Endodermal cell (in vitro differentiated cells): ENCODE measurements at regions not wholly inside any gene's neighbourhood (a gene's known extent, or its start where the extent isn't known, plus 50 kb on each side); places are given as distances from the start of the nearest gene placed in this dataset.

Experiments used
- DNase-seq: peaks from one replicate; pipeline ENCODE4 v3.0.0-alpha.2; 2017
- H3K27ac ChIP-seq: 2 replicates; pipeline ENCODE4 v1.5.1; 2013; ENCODE audit warnings: mild to moderate bottlenecking, low read depth, low read length, moderate library complexity
- H3K27me3 ChIP-seq: 2 replicates; pipeline ENCODE4 v1.6.1; 2013; ENCODE audit warnings: mild to moderate bottlenecking, low read length, moderate library complexity; ENCODE audit not compliant: insufficient read depth, control insufficient read depth, poor library complexity, severe bottlenecking
- H3K36me3 ChIP-seq: 2 replicates; pipeline ENCODE4 v1.7.0; 2013; ENCODE audit warnings: mild to moderate bottlenecking, low read length, moderate library complexity; ENCODE audit not compliant: control insufficient read depth, insufficient read depth
- H3K4me1 ChIP-seq: one replicate; pipeline ENCODE4 v1.7.0; 2013; ENCODE audit warnings: low read length; ENCODE audit not compliant: control insufficient read depth, insufficient read depth
- H3K4me3 ChIP-seq: 2 replicates; pipeline ENCODE4 v1.5.1; 2013; ENCODE audit warnings: mild to moderate bottlenecking, low read length, moderate library complexity
- H3K9ac ChIP-seq: 2 replicates; pipeline ENCODE4 v1.6.1; 2013; ENCODE audit warnings: mild to moderate bottlenecking, low read length, moderate library complexity; ENCODE audit not compliant: poor library complexity, severe bottlenecking; ENCODE audit errors: extremely low read depth
- H3K9me3 ChIP-seq: 2 replicates; pipeline ENCODE4 v1.6.1; 2013; ENCODE audit warnings: mild to moderate bottlenecking, low read length, moderate library complexity; ENCODE audit not compliant: control insufficient read depth
- H3K27ac Mint-ChIP-seq: 2 replicates; pipeline ENCODE4 v1.8.0; 2020; ENCODE audit warnings: mixed read lengths
- H3K27me3 Mint-ChIP-seq: 2 replicates; pipeline ENCODE4 v1.8.0; 2021; ENCODE audit warnings: mild to moderate bottlenecking, mixed read lengths; ENCODE audit not compliant: insufficient read depth
- H3K36me3 Mint-ChIP-seq: 2 replicates; pipeline ENCODE4 v1.8.0; 2020; ENCODE audit warnings: low read depth, mixed read lengths
- H3K4me1 Mint-ChIP-seq: 2 replicates; pipeline ENCODE4 v1.8.0; 2020; ENCODE audit warnings: mixed read lengths
- H3K4me3 Mint-ChIP-seq: 2 replicates; pipeline ENCODE4 v1.8.0; 2020; ENCODE audit warnings: mild to moderate bottlenecking, moderate library complexity, mixed read lengths
- H3K9me3 Mint-ChIP-seq: 2 replicates; pipeline ENCODE4 v1.8.0; 2020; ENCODE audit warnings: mild to moderate bottlenecking, mixed read lengths
- WGBS, 2 experiments: methylation state at CpG; one replicate each; pipeline versions ENCODE4 v1.1.5 to v1.1.7; 2013; ENCODE audit warnings: missing lambda C conversion rate in 2 of 2, mixed read lengths in 1 of 2; ENCODE audit not compliant: insufficient coverage in 1 of 2, insufficient read length in 1 of 2; 5-methylcytosine and 5-hydroxymethylcytosine counted together
- TF ChIP-seq, protein P1 (sequence below): fragments of 200-600 bp; sonication (generic); conservative IDR thresholded peaks from 2 replicates; pipeline ENCODE4 v1.5.0; 2021; ENCODE audit warnings: antibody characterized with exemption, mild to moderate bottlenecking

DNA sequence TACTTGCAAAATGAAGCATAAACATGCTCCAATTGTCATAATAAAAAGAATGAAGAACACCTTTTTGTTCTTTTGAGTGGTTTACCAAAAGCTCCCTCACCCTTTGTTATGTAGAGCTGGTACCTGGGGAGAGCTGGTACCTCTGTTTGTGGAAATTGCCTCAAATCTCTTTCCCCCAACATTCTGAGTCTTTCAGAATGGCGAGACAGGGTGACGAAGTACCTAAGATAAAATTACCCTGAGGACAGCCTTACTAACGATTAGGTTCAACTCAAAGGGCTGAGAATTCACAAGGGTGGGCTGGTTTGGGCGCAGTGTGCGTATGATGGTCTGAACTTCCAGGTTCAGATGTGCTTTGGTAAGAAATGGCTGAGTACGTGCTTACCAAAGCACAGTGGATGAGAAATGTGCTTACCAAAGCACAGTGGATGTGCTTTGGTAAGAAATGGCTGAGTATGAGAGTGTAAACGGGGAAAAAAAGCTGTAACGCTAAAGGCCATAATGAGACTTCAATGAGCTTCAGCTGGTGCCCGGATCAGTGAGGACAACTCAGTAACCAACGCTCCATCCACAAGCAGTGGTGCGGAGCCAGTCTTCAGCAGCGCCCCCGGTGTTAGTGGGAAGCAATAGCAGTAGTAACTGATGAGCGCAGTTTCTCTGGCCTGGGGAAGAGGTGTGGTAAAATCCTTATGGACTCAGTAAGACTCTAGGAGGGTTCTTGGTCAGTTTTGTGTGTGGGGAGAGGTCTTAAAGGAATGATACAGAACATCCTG lies 72.3 kb upstream of the LRIG1 start:
- peak; percentile 95 for DNase-seq
- Mint-ChIP-seq H3K4me1 (peaks cover 20% of the 10 kb centered on the region), H3K27ac (peak overlapping the region; percentile 19), H3K9me3 (no peaks in the 10 kb centered on the region), H3K4me3 (peak overlapping the region; percentile 10), H3K36me3 (no peaks in the 10 kb centered on the region), H3K27me3 (peaks cover 33% of the 10 kb centered on the region)
- no peaks in the 10 kb centered on the region for H3K36me3 ChIP-seq
- peaks cover 10% of the 10 kb centered on the region for H3K4me1 ChIP-seq
- no peaks in the 10 kb centered on the region for H3K9me3 ChIP-seq
- TF ChIP-seq, protein P1, sequence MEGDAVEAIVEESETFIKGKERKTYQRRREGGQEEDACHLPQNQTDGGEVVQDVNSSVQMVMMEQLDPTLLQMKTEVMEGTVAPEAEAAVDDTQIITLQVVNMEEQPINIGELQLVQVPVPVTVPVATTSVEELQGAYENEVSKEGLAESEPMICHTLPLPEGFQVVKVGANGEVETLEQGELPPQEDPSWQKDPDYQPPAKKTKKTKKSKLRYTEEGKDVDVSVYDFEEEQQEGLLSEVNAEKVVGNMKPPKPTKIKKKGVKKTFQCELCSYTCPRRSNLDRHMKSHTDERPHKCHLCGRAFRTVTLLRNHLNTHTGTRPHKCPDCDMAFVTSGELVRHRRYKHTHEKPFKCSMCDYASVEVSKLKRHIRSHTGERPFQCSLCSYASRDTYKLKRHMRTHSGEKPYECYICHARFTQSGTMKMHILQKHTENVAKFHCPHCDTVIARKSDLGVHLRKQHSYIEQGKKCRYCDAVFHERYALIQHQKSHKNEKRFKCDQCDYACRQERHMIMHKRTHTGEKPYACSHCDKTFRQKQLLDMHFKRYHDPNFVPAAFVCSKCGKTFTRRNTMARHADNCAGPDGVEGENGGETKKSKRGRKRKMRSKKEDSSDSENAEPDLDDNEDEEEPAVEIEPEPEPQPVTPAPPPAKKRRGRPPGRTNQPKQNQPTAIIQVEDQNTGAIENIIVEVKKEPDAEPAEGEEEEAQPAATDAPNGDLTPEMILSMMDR: peak; percentile 92
- no peak overlapping the region for H3K27ac ChIP-seq
- H3K9ac ChIP-seq: no peak overlapping the region
- 27 to 38% methylated on average over 8 to 14 of the region's 14 CpGs for WGBS, 2 experiments
- no peak overlapping the region for H3K4me3 ChIP-seq
- no peaks in the 10 kb centered on the region for H3K27me3 ChIP-seq

DNA sequence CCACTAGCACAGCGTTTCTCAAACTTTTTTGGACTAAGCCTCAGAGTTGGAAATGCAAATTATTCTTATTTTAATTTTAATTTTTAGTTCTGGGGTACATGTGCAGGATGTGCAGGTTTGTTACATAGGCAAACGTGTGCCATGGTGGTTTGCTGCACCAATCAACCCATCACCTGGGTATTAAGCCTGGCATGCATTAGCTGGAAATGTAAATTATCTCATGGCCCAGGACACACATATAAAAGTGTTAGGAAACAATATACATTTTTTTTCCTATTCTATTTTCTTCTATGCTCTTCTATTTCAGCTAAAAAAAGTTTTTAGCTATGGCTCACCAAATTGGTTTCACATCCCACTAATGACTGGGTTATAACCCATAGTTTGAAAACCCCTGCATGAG lies 73.3 kb upstream of the LRIG1 start:
- H3K4me1 Mint-ChIP-seq: peaks cover 20% of the 10 kb centered on the region

DNA sequence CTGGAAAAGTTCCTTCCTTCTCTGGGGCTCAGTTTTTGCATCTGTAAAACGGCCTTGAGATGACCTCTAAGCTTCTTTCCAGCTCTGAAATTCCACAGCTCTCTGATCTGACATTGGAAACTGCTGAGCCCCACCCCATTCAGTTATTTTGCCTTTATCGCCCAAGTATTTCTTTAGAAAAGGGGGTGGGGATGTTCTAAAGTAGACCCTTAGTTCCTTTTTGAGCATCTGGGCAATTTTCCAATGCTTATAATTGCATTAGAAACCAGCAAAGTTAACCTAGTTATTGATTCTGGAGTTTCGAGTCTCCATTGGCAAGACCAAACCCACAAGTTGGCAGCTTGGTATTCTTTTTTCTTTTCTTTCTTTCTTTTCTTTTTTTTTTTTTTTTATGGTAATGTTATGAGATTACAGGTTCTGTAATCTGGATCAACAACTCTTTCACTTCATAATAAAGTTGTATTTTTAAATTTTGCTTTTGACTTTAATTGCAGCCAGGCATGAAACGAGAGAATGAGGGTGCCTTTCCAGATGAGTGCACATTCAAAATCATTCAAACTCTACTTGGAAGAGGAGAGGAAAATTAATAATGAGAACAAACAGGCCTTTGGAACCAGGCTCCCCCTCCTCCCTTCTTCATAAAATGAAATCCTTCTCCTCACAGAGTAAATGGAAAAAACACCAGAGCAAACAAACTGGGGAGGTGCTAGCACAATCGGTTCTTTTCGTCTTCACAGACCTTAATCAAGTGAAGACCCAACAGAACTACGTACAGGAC lies 76.8 kb upstream of the LRIG1 start:
- Mint-ChIP-seq H3K27ac (no peak overlapping the region), H3K4me3 (no peak overlapping the region), H3K9me3 (peaks cover 18% of the 10 kb centered on the region), H3K36me3 (no peaks in the 10 kb centered on the region), H3K4me1 (peaks cover 10% of the 10 kb centered on the region), H3K27me3 (peaks cover 13% of the 10 kb centered on the region)
- Histone ChIP-seq H3K4me3 (no peak overlapping the region), H3K9ac (no peak overlapping the region), H3K27ac (no peak overlapping the region), H3K36me3 (no peaks in the 10 kb centered on the region), H3K4me1 (peaks cover 4% of the 10 kb centered on the region), H3K27me3 (no peaks in the 10 kb centered on the region), H3K9me3 (peaks cover 5% of the 10 kb centered on the region)
- TF ChIP-seq, protein P1: no peak
- WGBS, 2 experiments: 88 to 94% methylated on average over 6 to 7 of the region's 7 CpGs
- DNase-seq: no peak

More for the DNA sequence above, 73.3 kb upstream of the LRIG1 start:
- WGBS, 2 experiments: 83% methylated on average over 2 of the region's 2 CpGs; no CpG with 5 or more reads in 1 of the 2 experiments
- no peaks in the 10 kb centered on the region for H3K27me3 ChIP-seq
- Mint-ChIP-seq H3K27ac (no peak overlapping the region), H3K4me3 (no peak overlapping the region), H3K36me3 (no peaks in the 10 kb centered on the region), H3K9me3 (peaks cover 9% of the 10 kb centered on the region), H3K27me3 (peaks cover 27% of the 10 kb centered on the region)
- TF ChIP-seq, protein P1: no peak
- no peak for DNase-seq
- H3K4me1 ChIP-seq: peaks cover 10% of the 10 kb centered on the region
- H3K36me3 ChIP-seq: no peaks in the 10 kb centered on the region
- no peak overlapping the region for H3K4me3 ChIP-seq
- no peak overlapping the region for H3K9ac ChIP-seq
- H3K9me3 ChIP-seq: no peaks in the 10 kb centered on the region
- H3K27ac ChIP-seq: no peak overlapping the region
